ENCODE measurements at regions not wholly inside any gene's neighbourhood (a gene's known extent, or its start where the extent isn't known, plus 50 kb on each side); places are given as distances from the start of the nearest gene placed in this dataset.

DNA sequence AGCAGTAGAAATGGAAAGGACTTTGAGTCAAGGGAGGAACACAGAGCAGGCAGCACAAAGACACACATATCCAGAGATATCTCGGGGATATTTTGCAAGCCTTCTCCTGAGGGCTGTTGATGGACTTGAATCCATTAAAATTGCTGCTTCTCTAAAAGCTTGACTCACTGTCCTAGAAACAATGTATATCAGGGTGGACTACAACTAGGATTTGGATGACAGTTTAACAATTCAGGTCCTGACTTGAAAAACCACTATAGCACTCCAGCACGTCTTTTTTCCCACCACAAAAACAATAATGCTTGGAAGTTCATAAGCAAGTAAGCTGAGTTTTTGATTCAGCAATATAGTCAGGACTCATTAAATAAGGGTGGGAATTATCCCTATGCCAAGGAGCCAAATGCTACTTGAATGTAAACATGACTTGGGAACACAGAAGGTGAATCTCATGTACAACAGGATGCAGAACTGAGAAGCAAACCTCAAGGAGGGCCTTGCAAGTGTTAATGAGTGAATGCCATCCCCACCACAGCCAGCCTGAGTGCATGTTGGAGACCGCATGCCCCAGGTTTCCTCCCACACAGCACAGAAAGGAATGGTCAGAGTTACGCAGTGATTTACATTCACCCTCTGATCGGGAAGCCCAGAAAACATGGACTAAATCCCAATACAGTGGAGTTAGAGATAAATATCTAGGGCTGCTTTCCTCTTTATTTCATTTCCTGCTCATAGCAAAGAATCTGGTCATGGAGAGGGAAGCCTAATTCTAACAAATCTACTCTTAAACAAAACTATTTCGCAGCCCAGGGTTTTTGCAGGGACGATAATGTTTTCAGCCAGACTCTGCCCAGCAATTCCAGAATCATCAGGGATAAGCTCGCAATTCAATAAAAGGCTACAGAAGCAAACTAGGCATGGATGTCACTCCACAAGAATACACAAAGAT lies 98.4 kb upstream of the OR9G4 start:
- Histone ChIP-seq H3K4me1 (no peaks in the 10 kb centered on the region), H3K4me3 (no peak overlapping the region), H3K27ac (no peak overlapping the region), H3K9me3 (peaks cover 0 to 9% (median 0%) of the 10 kb centered on the region in 11 donors), H3K36me3 (no peaks in the 10 kb centered on the region), H3K27me3 (peaks cover 0 to 12% (median 0%) of the 10 kb centered on the region in 7 donors)
- DNase-seq (no peak), ATAC-seq (no peak)
- TF ChIP-seq, protein P1, sequence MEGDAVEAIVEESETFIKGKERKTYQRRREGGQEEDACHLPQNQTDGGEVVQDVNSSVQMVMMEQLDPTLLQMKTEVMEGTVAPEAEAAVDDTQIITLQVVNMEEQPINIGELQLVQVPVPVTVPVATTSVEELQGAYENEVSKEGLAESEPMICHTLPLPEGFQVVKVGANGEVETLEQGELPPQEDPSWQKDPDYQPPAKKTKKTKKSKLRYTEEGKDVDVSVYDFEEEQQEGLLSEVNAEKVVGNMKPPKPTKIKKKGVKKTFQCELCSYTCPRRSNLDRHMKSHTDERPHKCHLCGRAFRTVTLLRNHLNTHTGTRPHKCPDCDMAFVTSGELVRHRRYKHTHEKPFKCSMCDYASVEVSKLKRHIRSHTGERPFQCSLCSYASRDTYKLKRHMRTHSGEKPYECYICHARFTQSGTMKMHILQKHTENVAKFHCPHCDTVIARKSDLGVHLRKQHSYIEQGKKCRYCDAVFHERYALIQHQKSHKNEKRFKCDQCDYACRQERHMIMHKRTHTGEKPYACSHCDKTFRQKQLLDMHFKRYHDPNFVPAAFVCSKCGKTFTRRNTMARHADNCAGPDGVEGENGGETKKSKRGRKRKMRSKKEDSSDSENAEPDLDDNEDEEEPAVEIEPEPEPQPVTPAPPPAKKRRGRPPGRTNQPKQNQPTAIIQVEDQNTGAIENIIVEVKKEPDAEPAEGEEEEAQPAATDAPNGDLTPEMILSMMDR (IDR thresholded peaks at IDR 0.05) = no peak
- 57 to 69% methylated on average over 8 of the region's 8 CpGs for WGBS, 2 donors
- intact Hi-C loops (cut with DNase I) = loop anchor here in 4 of 10 donors (5.0 to 10.0 kb wide), 4 partner anchors 268 to 428 kb away; no protein-coding TSS in a partner anchor

DNA sequence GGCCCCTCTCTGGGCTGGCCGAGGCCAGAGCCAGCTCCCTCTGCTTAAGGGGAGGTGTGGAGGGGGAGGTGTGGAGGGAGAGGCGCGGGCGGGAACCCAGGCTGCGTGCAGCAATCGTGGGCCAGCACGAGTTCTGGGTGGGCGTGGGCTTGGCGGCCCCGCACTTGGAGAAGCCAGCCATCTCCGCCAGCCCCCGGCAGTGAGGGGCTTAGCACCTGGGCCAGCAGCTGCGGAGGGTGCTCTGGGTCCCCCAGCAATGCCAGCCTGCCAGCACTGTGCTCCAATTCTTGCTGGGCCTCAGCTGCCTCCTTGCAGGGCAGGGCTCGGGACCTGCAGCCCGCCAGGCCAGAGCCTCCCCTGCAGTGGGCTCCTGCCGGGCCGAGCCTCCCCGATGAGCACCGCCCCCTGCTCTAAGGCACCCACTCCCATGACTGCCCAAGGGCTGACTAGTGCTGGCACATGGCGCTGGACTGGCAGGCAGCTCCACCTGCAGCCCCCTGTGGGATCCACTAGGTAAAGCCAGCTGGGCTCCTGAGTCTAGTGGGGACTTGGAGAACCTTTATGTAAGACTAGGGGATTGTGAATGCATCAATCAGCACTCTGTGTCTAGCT lies 96.7 kb upstream of the OR9G4 start:
- H3K36me3 ChIP-seq = no peaks in the 10 kb centered on the region
- H3K4me3 ChIP-seq = no peak overlapping the region
- intact Hi-C loops (cut with DNase I) = loop anchor here in 4 of 10 donors (5.0 to 10.0 kb wide), 4 partner anchors 270 to 430 kb away; no protein-coding TSS in a partner anchor
- DNase-seq (no peak), ATAC-seq (no peak)
- WGBS, 2 donors = 93 to 95% methylated on average over 14 to 20 of the region's 20 CpGs
- no peaks in the 10 kb centered on the region for H3K9me3 ChIP-seq
- no peak overlapping the region for H3K27ac ChIP-seq
- H3K27me3 ChIP-seq = peaks cover 0 to 12% (median 0%) of the 10 kb centered on the region in 7 donors
- TF ChIP-seq, protein P1 (IDR thresholded peaks at IDR 0.05) = no peak
- peaks cover 0 to 4% (median 0%) of the 10 kb centered on the region in 9 donors for H3K4me1 ChIP-seq

DNA sequence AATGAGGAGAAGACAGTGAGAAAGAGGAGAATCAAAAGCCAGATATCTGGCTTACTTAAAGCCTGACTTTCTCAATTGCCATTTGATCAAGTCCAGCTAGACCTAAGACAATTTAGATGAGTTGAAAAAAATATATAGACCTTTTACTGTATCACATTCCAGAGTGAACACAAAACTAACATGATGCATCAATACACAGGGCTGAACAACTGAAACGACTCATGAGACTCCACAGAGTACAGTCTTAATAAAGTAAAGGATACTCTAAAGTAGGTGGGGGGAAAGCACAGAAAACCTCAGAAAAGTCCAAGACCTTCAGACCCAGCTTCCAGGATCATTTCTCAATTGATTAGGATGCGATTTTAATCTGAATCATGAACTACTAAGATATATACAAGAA lies 95.3 kb upstream of the OR9G4 start:
- Histone ChIP-seq H3K4me3 (no peak overlapping the region), H3K27me3 (peaks cover 0 to 12% (median 0%) of the 10 kb centered on the region in 7 donors), H3K36me3 (no peaks in the 10 kb centered on the region), H3K4me1 (peaks cover 0 to 4% (median 0%) of the 10 kb centered on the region in 9 donors), H3K9me3 (no peaks in the 10 kb centered on the region), H3K27ac (no peak overlapping the region)
- TF ChIP-seq, protein P1 (IDR thresholded peaks at IDR 0.05) = no peak
- no peak for ATAC-seq
- no peak for DNase-seq
- intact Hi-C loops (cut with DNase I) = loop anchor here in 8 of 10 donors (5.0 to 10.0 kb wide), 7 partner anchors 271 to 431 kb away; no protein-coding TSS in a partner anchor
- 73 to 78% methylated on average over 2 of the region's 2 CpGs for WGBS, 2 donors

Measured in heart right ventricle (tissue), 16 donors.